ENCODE measurements at regions not wholly inside any gene's neighbourhood (a gene's known extent, or its start where the extent isn't known, plus 50 kb on each side); places are given as distances from the start of the nearest gene placed in this dataset.

GRCh38 chr15:39360452-39360851 is 220.4 kb upstream of the THBS1 start (continued):
- TF ChIP-seq E2F5 (CRISPR knock-in tag; IDR thresholded peaks at IDR 0.05) (no peak), NFYB (CRISPR knock-in tag; conservative IDR thresholded peaks at IDR 0.05; ENCODE audit: low read depth) (no peak), ZNF396 (CRISPR knock-in tag; IDR thresholded peaks at IDR 0.05; ENCODE audit: borderline replicate concordance) (no peak), ZNF671 (CRISPR knock-in tag; IDR thresholded peaks at IDR 0.05) (no peak), ZNF416 (CRISPR knock-in tag; IDR thresholded peaks at IDR 0.05) (no peak)

- Mint-ChIP-seq H3K4me3 (no peak overlapping the region), H3K36me3 (no peaks in the 10 kb centered on the region), H3K27me3 (ENCODE audit: low read depth) (no peaks in the 10 kb centered on the region), H3K27ac (no peak overlapping the region), H3K9me3 (no peaks in the 10 kb centered on the region), H3K4me1 (peaks cover 3% of the 10 kb centered on the region)
- ChIA-PET POLR2A (no interaction called here), CTCF (no interaction called here)
- no peak for TF ChIP-seq MYBL2 (CRISPR knock-in tag; IDR thresholded peaks at IDR 0.05)
- no peak for TF ChIP-seq ZNF263 (CRISPR knock-in tag; IDR thresholded peaks at IDR 0.05; ENCODE audit: low read depth)
- no peak for TF ChIP-seq PRDM15 (CRISPR knock-in tag; IDR thresholded peaks at IDR 0.05)
- no peak for TF ChIP-seq KAT7 (CRISPR knock-in tag; IDR thresholded peaks at IDR 0.05; ENCODE audit: borderline replicate concordance)
- no peak for TF ChIP-seq ZNF532 (CRISPR knock-in tag; IDR thresholded peaks at IDR 0.05; ENCODE audit: borderline replicate concordance)
- TF ChIP-seq JUN (CRISPR knock-in tag; IDR thresholded peaks at IDR 0.05): no peak
- TF ChIP-seq NFYB (CRISPR knock-in tag; conservative IDR thresholded peaks at IDR 0.05; ENCODE audit: low read depth): no peak
- TF ChIP-seq MAX (CRISPR knock-in tag; IDR thresholded peaks at IDR 0.05): no peak
- no peak for TF ChIP-seq PRRX2 (CRISPR knock-in tag; IDR thresholded peaks at IDR 0.05)
- TF ChIP-seq E2F1 (CRISPR knock-in tag; IDR thresholded peaks at IDR 0.05): no peak
- no peak for TF ChIP-seq CBFB (CRISPR knock-in tag; IDR thresholded peaks at IDR 0.05; ENCODE audit: low read depth)
- DNase-seq (ENCODE audit: low spot score) (no peak), ATAC-seq (no peak)
These were observed 219.4 kb upstream of the THBS1 start for GRCh38 chr15:39361497-39361896.
